Astrocyte of the cerebellum (primary cell): ENCODE measurements at regions not wholly inside any gene's neighbourhood (a gene's known extent, or its start where the extent isn't known, plus 50 kb on each side); places are given as distances from the start of the nearest gene placed in this dataset.

ENCODE experiments used
- DNase-seq: peaks from one replicate; pipeline ENCODE4 v3.0.0-alpha.2; 2011; ENCODE audit warnings: low read depth
- H3K4me3 ChIP-seq: 2 replicates; pipeline ENCODE4 v1.5.1; 2011; ENCODE audit warnings: mild to moderate bottlenecking, low read depth, low read length, moderate library complexity
- CTCF ChIP-seq: IDR thresholded peaks from 2 replicates; pipeline ENCODE4 v1.5.1; 2012; ENCODE audit warnings: low read length, low read depth, moderate library complexity, mild to moderate bottlenecking; ENCODE audit errors: missing control alignments
- in situ Hi-C: cut with HindIII; loops from 2 replicates; pipeline ENCODE4 v1.10.0; 2017; ENCODE audit warnings: low sequenced_read_pairs

- no peak for DNase-seq
- in situ Hi-C loops = no loop called here
- H3K4me3 ChIP-seq = no peak overlapping the region
- no peak for TF ChIP-seq CTCF
Observed at GRCh38 chrX:42954880-42955279, 176.9 kb upstream of the PPP1R2C start.

- no peak overlapping the region for H3K4me3 ChIP-seq
- in situ Hi-C loops = no loop called here
- no peak for DNase-seq
- TF ChIP-seq CTCF = no peak
Observed at GRCh38 chrX:42955349-42955748, 177.4 kb upstream of the PPP1R2C start.

- no peak for DNase-seq
Observed at GRCh38 chrX:42967681-42968300, 189.8 kb upstream of the PPP1R2C start.

GRCh38 chrX:42973321-42973720, 195.4 kb upstream of the PPP1R2C start:
- DNase-seq = no peak
- TF ChIP-seq CTCF = no peak
- H3K4me3 ChIP-seq = no peak overlapping the region
- in situ Hi-C loops = no loop called here

More at GRCh38 chrX:42967681-42968300, 189.8 kb upstream of the PPP1R2C start:
- TF ChIP-seq CTCF = no peak
- in situ Hi-C loops = no loop called here
- no peak overlapping the region for H3K4me3 ChIP-seq

- DNase-seq = no peak
- no peak for TF ChIP-seq CTCF
- no peak overlapping the region for H3K4me3 ChIP-seq
- in situ Hi-C loops = no loop called here
Observed at GRCh38 chrX:42975906-42976305, 197.9 kb upstream of the PPP1R2C start.

- in situ Hi-C loops = no loop called here
- no peak for TF ChIP-seq CTCF
- no peak for DNase-seq
- H3K4me3 ChIP-seq = no peak overlapping the region
Observed at GRCh38 chrX:42976746-42977366, 198.9 kb upstream of the PPP1R2C start.
